BE2C (cell line): ENCODE measurements at regions not wholly inside any gene's neighbourhood (a gene's known extent, or its start where the extent isn't known, plus 50 kb on each side); places are given as distances from the start of the nearest gene placed in this dataset.

Experiments used
- DNase-seq: peaks from one replicate; pipeline ENCODE4 v3.0.0-alpha.2; 2020
- H3K27me3 ChIP-seq: fragments of 250-450 bp; sonication (Bioruptor Pico); 2 replicates; pipeline ENCODE4 v1.5.1; 2020; ENCODE audit warnings: mild to moderate bottlenecking
- H3K36me3 ChIP-seq: fragments of 250-450 bp; sonication (Bioruptor Pico); 2 replicates; pipeline ENCODE4 v1.5.1; 2020; ENCODE audit warnings: mild to moderate bottlenecking
- H3K4me1 ChIP-seq: fragments of 250-450 bp; sonication (Bioruptor Pico); 2 replicates; pipeline ENCODE4 v1.5.1; 2020
- H3K4me3 ChIP-seq: 2 replicates; pipeline ENCODE4 v1.5.1; 2011; ENCODE audit warnings: low read depth, low read length
- H3K9me3 ChIP-seq: fragments of 250-450 bp; sonication (Bioruptor Pico); 2 replicates; pipeline ENCODE4 v1.5.1; 2020
- TF ChIP-seq, protein P1 (sequence below): IDR thresholded peaks from 2 replicates; pipeline ENCODE4 v1.5.1; 2012; ENCODE audit warnings: mild to moderate bottlenecking, low read depth, low read length

DNA sequence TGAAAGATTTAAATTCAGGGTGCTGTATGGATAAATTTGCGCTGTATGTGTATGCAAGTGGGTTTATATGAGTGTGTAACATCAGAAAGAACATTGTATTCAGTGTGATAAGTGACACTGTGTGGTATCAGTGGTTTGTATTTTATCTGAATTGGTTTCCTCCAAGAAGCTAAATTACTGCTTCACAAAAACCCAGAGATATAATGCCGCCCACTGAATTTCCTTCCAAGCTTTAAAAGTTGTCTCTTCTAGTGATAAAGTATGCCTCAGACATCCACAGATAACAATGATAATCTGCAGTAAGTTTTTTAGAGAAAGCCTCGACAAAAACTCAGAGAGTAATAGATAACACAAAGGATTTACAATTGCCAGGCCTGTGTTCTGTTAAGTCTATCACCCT is 710.6 kb upstream of the HS3ST1 start:
- Histone ChIP-seq H3K4me3 (no peak overlapping the region), H3K4me1 (no peaks in the 10 kb centered on the region), H3K27me3 (no peaks in the 10 kb centered on the region), H3K9me3 (no peaks in the 10 kb centered on the region), H3K36me3 (no peaks in the 10 kb centered on the region)
- DNase-seq: no peak
- TF ChIP-seq, protein P1, sequence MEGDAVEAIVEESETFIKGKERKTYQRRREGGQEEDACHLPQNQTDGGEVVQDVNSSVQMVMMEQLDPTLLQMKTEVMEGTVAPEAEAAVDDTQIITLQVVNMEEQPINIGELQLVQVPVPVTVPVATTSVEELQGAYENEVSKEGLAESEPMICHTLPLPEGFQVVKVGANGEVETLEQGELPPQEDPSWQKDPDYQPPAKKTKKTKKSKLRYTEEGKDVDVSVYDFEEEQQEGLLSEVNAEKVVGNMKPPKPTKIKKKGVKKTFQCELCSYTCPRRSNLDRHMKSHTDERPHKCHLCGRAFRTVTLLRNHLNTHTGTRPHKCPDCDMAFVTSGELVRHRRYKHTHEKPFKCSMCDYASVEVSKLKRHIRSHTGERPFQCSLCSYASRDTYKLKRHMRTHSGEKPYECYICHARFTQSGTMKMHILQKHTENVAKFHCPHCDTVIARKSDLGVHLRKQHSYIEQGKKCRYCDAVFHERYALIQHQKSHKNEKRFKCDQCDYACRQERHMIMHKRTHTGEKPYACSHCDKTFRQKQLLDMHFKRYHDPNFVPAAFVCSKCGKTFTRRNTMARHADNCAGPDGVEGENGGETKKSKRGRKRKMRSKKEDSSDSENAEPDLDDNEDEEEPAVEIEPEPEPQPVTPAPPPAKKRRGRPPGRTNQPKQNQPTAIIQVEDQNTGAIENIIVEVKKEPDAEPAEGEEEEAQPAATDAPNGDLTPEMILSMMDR: no peak

DNA sequence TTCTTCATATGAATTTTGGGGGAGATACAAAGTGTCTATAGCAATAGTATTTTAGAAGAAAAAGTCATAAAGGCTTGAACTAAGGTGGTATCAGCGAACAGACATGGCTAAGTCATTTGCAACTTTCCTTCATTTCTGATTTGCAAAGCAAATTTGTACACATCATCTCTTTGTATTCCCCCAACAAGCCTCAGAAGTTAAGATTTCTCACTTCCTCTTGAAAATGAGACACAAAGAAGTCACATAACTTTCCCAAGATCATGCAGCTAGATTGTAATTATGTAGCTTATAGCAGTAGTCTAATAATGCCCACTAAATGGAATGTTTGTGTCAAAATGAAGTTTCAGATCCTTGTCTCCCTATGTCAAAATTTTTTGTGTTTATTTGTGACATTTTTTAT is 709.8 kb upstream of the HS3ST1 start:
- no peak for DNase-seq
- H3K9me3 ChIP-seq: no peaks in the 10 kb centered on the region

DNA sequence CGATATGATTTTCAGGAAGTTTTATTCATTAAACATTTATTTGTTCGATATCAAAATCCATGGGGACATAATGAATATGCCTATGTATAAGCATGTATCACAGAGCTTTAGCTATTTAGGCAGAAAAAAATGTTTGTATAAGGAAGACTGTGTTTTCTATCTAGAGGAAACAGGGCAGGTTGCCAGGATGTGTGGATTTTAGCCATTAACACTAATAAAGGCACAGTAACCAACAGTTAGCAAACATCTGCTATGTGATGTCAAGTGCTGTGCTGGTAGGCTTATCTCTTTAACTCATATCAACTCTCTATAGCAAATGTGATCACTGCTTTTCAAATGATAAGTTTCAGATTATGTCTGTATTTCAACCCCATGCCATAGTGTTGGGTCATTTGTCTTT is 708.9 kb upstream of the HS3ST1 start:
- H3K9me3 ChIP-seq: no peaks in the 10 kb centered on the region
- no peak for DNase-seq
- no peak overlapping the region for H3K4me3 ChIP-seq
- H3K27me3 ChIP-seq: no peaks in the 10 kb centered on the region
- no peaks in the 10 kb centered on the region for H3K36me3 ChIP-seq
- TF ChIP-seq, protein P1: no peak
- H3K4me1 ChIP-seq: no peaks in the 10 kb centered on the region

More for the DNA sequence above, 709.8 kb upstream of the HS3ST1 start:
- H3K27me3 ChIP-seq: no peaks in the 10 kb centered on the region
- H3K36me3 ChIP-seq: no peaks in the 10 kb centered on the region
- no peaks in the 10 kb centered on the region for H3K4me1 ChIP-seq
- TF ChIP-seq, protein P1: no peak
- H3K4me3 ChIP-seq: no peak overlapping the region

DNA sequence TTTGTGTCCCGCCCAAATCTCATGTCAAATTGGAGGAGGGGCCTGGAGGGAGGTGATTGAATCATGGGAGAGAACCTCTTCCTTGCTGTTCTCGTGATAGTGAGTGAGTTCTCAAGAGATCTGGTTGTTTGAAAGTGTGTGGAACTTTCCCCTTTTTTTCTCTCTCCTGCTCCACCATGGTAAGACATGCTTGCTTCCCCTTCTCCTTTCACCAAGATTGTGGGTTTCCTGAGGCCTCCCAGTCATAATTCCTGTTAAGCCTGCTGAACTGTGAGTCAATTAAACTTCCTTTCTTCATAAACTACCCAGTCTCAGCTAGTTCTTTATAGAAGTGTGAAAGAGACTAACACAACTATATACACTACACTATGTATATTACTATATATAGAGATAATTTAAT is 697.8 kb upstream of the HS3ST1 start:
- TF ChIP-seq, protein P1: no peak

DNA sequence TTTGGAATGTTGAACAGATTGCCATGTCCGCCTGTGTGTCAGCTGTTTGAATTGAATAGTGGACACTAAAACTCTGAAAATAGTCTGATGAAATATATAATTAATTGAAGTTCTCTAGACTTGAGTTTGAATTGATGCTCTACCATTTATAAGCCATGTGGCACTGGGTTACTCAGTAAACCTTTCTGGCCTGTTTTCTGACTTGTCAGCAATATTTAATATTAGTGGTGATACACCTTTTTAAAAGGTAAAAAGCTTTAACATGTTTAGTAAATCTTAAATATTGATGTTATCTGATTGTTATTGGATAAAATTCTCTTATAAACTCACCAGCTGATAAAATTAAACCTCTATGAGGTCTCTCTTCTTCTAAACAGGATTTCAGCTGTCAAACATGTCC is 695.4 kb upstream of the HS3ST1 start:
- TF ChIP-seq, protein P1: no peak
- H3K9me3 ChIP-seq: no peaks in the 10 kb centered on the region
- H3K27me3 ChIP-seq: no peaks in the 10 kb centered on the region
- H3K4me1 ChIP-seq: no peaks in the 10 kb centered on the region
- no peak overlapping the region for H3K4me3 ChIP-seq
- no peaks in the 10 kb centered on the region for H3K36me3 ChIP-seq
- no peak for DNase-seq

More for the DNA sequence above, 697.8 kb upstream of the HS3ST1 start:
- no peak overlapping the region for H3K4me3 ChIP-seq
- no peak for DNase-seq
- H3K36me3 ChIP-seq: no peaks in the 10 kb centered on the region
- peaks cover 4% of the 10 kb centered on the region for H3K9me3 ChIP-seq
- no peaks in the 10 kb centered on the region for H3K4me1 ChIP-seq
- H3K27me3 ChIP-seq: no peaks in the 10 kb centered on the region

DNA sequence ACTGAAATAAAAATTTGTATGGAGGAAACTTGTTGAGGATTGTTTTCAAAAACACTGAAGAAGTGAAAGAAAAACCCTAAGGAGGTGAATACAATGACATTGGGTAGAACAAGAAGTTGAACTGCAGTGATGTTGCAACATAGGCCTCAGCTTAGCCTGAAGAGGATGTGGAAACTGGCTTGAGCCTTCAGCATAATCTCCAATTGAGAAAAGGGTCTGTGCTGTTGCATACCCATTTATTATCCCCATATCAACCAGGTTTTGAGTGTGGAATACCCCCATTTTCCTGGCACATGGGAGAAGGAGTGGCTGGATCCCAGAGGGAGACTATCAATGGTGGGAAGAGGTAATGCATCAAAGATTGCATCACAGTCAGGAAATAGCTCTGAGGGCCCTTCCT is 695.0 kb upstream of the HS3ST1 start:
- TF ChIP-seq, protein P1: no peak
- no peaks in the 10 kb centered on the region for H3K27me3 ChIP-seq
- H3K9me3 ChIP-seq: no peaks in the 10 kb centered on the region
- no peak overlapping the region for H3K4me3 ChIP-seq
- no peaks in the 10 kb centered on the region for H3K36me3 ChIP-seq
- no peak for DNase-seq
- H3K4me1 ChIP-seq: no peaks in the 10 kb centered on the region
